A673 (cell line): ENCODE measurements at regions not wholly inside any gene's neighbourhood (a gene's known extent, or its start where the extent isn't known, plus 50 kb on each side); places are given as distances from the start of the nearest gene placed in this dataset.

Experiments
- BruUV-seq: library from RNA; stranded (reverse); fragments of 400-500 nt; replicated peaks from 2 replicates; lab custom pipeline; 2021; lab: Mats Ljungman, UMichigan
- CTCF ChIA-PET: fragments of 300-600 bp; sonication (Branson Sonifier 250); formaldehyde crosslinking; loops from one replicate; lab custom pipeline; 2022; ENCODE audit warnings: antibody characterized with exemption; lab: Charles Lee
- POLR2A ChIA-PET: fragments of 300-600 bp; sonication (Branson Sonifier 250); formaldehyde crosslinking; loops from one replicate; lab custom pipeline; 2022; ENCODE audit warnings: antibody characterized with exemption; ENCODE audit not compliant: low non-redundant PET; lab: Charles Lee
- DNase-seq: peaks from one replicate; pipeline ENCODE4 v3.0.0-alpha.2; 2015; ENCODE audit warnings: low spot score
- H3K27ac ChIP-seq: fragments of 200-600 bp; sonication (generic); 2 replicates; pipeline ENCODE4 v1.5.1; 2016; ENCODE audit warnings: mixed run types, low read depth, mild to moderate bottlenecking, mixed read lengths, antibody characterized with exemption, low read length; ENCODE audit not compliant: poor library complexity, severe bottlenecking
- H3K27me3 ChIP-seq: fragments of 200-600 bp; sonication (generic); replicated peaks from 2 replicates; pipeline ENCODE4 v1.6.1; 2017; ENCODE audit warnings: mixed run types, low read depth, mild to moderate bottlenecking, mixed read lengths, antibody characterized with exemption, low read length; ENCODE audit not compliant: insufficient read depth, poor library complexity
- H3K36me3 ChIP-seq: fragments of 200-600 bp; sonication (generic); 2 replicates; pipeline ENCODE4 v1.6.1; 2016; ENCODE audit warnings: mixed run types, mild to moderate bottlenecking, mixed read lengths, antibody characterized with exemption, low read length; ENCODE audit not compliant: insufficient read depth, poor library complexity, severe bottlenecking
- H3K4me1 ChIP-seq: fragments of 200-600 bp; sonication (generic); 2 replicates; pipeline ENCODE4 v1.6.1; 2017; ENCODE audit warnings: mixed run types, mild to moderate bottlenecking, mixed read lengths, antibody characterized with exemption, low read length; ENCODE audit not compliant: insufficient read depth, poor library complexity, severe bottlenecking
- H3K4me3 ChIP-seq: fragments of 200-600 bp; sonication (generic); 2 replicates; pipeline ENCODE4 v1.5.1; 2016; ENCODE audit warnings: low read depth, mixed run types, mild to moderate bottlenecking, mixed read lengths, low read length; ENCODE audit not compliant: poor library complexity, severe bottlenecking
- H3K9me3 ChIP-seq: fragments of 200-600 bp; sonication (generic); 2 replicates; pipeline ENCODE4 v1.6.1; 2016; ENCODE audit warnings: mixed run types, low read depth, mild to moderate bottlenecking, mixed read lengths, antibody characterized with exemption, low read length; ENCODE audit not compliant: poor library complexity, severe bottlenecking
- EZH2 ChIP-seq: fragments of 200-600 bp; sonication (generic); IDR thresholded peaks from 2 replicates; pipeline ENCODE4 v1.6.1; 2017; ENCODE audit warnings: borderline replicate concordance, low read depth, mild to moderate bottlenecking, mixed read lengths, antibody characterized with exemption, low read length; ENCODE audit not compliant: poor library complexity, severe bottlenecking
- intact Hi-C: fragments of 100-400 bp; cut with micrococcal nuclease; formaldehyde crosslinking; loops from one replicate; pipeline ENCODE4 v1.10.0; 2022; ENCODE audit not compliant: unreplicated experiment
- TF ChIP-seq, protein P1 (sequence below): fragments of 300-800, 200-600 bp; sonication (generic); conservative IDR thresholded peaks from 2 replicates; pipeline ENCODE4 v1.5.1; 2017; ENCODE audit warnings: low read depth, mild to moderate bottlenecking, antibody characterized with exemption, low read length, moderate library complexity, mixed read lengths

DNA sequence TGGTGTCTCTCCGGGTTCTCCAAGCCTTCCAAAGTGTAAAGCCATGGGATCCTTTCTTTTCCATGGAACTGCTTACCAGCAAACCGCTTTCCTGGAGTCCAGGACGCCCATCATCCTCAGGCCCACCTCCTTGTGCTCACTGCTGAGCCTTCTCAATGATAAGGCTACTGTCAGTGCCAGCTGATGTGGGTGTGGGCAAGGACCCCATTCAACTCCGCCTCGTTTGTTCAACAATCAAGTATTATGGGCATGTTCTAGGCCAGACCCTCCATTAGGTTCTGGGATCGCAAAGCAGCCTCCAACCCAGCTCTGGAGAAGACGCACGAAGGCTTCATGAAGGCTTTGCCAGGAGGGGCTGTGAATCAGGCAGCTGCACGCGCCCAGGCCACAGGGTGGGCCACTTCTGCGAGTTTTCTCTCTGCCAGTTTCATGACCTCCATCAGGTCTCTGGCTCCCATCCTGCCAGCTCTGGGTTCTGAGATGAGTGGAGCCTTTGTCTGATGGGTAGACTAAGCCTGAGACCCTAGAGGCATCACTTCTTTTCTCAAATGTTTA lies 177.1 kb downstream of the MRPL14 start:
- intact Hi-C loops: no loop called here
- ChIA-PET CTCF (no interaction called here), POLR2A (no interaction called here)
- no peaks in the 10 kb centered on the region for H3K27me3 ChIP-seq
- no peaks in the 10 kb centered on the region for H3K4me1 ChIP-seq
- no peak for DNase-seq
- no peaks in the 10 kb centered on the region for H3K36me3 ChIP-seq
- BruUV-seq: no TSS peak
- TF ChIP-seq, protein P1, sequence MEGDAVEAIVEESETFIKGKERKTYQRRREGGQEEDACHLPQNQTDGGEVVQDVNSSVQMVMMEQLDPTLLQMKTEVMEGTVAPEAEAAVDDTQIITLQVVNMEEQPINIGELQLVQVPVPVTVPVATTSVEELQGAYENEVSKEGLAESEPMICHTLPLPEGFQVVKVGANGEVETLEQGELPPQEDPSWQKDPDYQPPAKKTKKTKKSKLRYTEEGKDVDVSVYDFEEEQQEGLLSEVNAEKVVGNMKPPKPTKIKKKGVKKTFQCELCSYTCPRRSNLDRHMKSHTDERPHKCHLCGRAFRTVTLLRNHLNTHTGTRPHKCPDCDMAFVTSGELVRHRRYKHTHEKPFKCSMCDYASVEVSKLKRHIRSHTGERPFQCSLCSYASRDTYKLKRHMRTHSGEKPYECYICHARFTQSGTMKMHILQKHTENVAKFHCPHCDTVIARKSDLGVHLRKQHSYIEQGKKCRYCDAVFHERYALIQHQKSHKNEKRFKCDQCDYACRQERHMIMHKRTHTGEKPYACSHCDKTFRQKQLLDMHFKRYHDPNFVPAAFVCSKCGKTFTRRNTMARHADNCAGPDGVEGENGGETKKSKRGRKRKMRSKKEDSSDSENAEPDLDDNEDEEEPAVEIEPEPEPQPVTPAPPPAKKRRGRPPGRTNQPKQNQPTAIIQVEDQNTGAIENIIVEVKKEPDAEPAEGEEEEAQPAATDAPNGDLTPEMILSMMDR: no peak
- TF ChIP-seq EZH2: no peak
- no peak overlapping the region for H3K27ac ChIP-seq
- H3K9me3 ChIP-seq: peaks cover 5% of the 10 kb centered on the region
- no peak overlapping the region for H3K4me3 ChIP-seq

GRCh38 chr6:43949551-43949991 lies 177.7 kb downstream of the MRPL14 start:
- CTCF ChIA-PET: no interaction called here
- intact Hi-C loops: no loop called here
- no peaks in the 10 kb centered on the region for H3K36me3 ChIP-seq
- no peak overlapping the region for H3K4me3 ChIP-seq
- peaks cover 6% of the 10 kb centered on the region for H3K9me3 ChIP-seq
- TF ChIP-seq, protein P1: no peak
- no peak for TF ChIP-seq EZH2
- H3K27ac ChIP-seq: no peak overlapping the region
- no peak for DNase-seq
- no peaks in the 10 kb centered on the region for H3K27me3 ChIP-seq
- no TSS peak for BruUV-seq
- H3K4me1 ChIP-seq: no peaks in the 10 kb centered on the region
- POLR2A ChIA-PET: no interaction called here

GRCh38 chr6:43948527-43949485 lies 178.4 kb downstream of the MRPL14 start:
- H3K9me3 ChIP-seq: peaks cover 6% of the 10 kb centered on the region
- no peaks in the 10 kb centered on the region for H3K4me1 ChIP-seq
- intact Hi-C loops: no loop called here
- TF ChIP-seq, protein P1: no peak
- TF ChIP-seq EZH2: no peak
- H3K27me3 ChIP-seq: no peaks in the 10 kb centered on the region
- no peak overlapping the region for H3K27ac ChIP-seq
- no peak for DNase-seq
- no peaks in the 10 kb centered on the region for H3K36me3 ChIP-seq
- ChIA-PET CTCF (no interaction called here), POLR2A (no interaction called here)
- H3K4me3 ChIP-seq: no peak overlapping the region
- no TSS peak for BruUV-seq
